Gastroesophageal sphincter (tissue), 4 donors: ENCODE measurements at regions not wholly inside any gene's neighbourhood (a gene's known extent, or its start where the extent isn't known, plus 50 kb on each side); places are given as distances from the start of the nearest gene placed in this dataset.

ENCODE experiments used
- ATAC-seq: fragments of 150-250 bp; one replicate; pipeline ENCODE4 v1.9.1; 2016; ENCODE audit warnings: mild to moderate bottlenecking, moderate library complexity
- H3K27ac ChIP-seq, 4 donors: fragments of 200-600 bp; sonication (generic) in 3 of 4; 1 replicate in 3 of 4; 2 replicates in 1 of 4; pipeline ENCODE4 v1.5.1; 2016 to 2019
- H3K27me3 ChIP-seq: fragments of 200-600 bp; sonication (generic); one replicate; pipeline ENCODE4 v1.5.1; 2019
- H3K36me3 ChIP-seq, 2 donors: fragments of 200-600 bp; sonication (generic); one replicate each; pipeline ENCODE4 v1.5.1; 2019; ENCODE audit warnings: control low read depth in 1 of 2
- H3K4me1 ChIP-seq, 3 donors: fragments of 200-600 bp; sonication (generic); 1 replicate in 2 of 3; 2 replicates in 1 of 3; pipeline ENCODE4 v1.5.1; 2016 to 2019; ENCODE audit warnings: control low read depth in 2 of 3
- H3K4me3 ChIP-seq, 2 donors: fragments of 200-600 bp; sonication (generic); one replicate each; pipeline ENCODE4 v1.5.1; 2019; ENCODE audit warnings: mild to moderate bottlenecking in 1 of 2, moderate library complexity in 1 of 2
- H3K9me3 ChIP-seq, 3 donors: fragments of 200-600 bp; sonication (generic); one replicate each; pipeline ENCODE4 v1.5.1; 2017 to 2019; ENCODE audit warnings: control low read depth in 2 of 3
- EP300 ChIP-seq: sonication (generic); formaldehyde crosslinking; IDR thresholded peaks from one replicate; pipeline ENCODE4 v1.6.1; 2017; ENCODE audit warnings: antibody characterized with exemption, mild to moderate bottlenecking
- POLR2A ChIP-seq, 2 donors: fragments of 450-650 bp; IDR thresholded peaks; one replicate each; pipeline ENCODE4 v1.6.1; 2017; ENCODE audit warnings: antibody characterized with exemption in 2 of 2, mild to moderate bottlenecking in 2 of 2, moderate library complexity in 1 of 2
- POLR2AphosphoS5 ChIP-seq: sonication (generic); formaldehyde crosslinking; IDR thresholded peaks from one replicate; pipeline ENCODE4 v1.6.1; 2017; ENCODE audit warnings: antibody characterized with exemption
- WGBS, 2 donors: methylation state at CpG; one replicate each; pipeline ENCODE4 v1.1.5; 2018; ENCODE audit warnings: low coverage in 1 of 2; 5-methylcytosine and 5-hydroxymethylcytosine counted together
- TF ChIP-seq, protein P1 (sequence below), 4 experiments: fragments of 200-600 bp in 2 of 4; fragments of 450-650 bp in 2 of 4; sonication (generic) in 1 of 4; IDR thresholded peaks; one replicate each; pipeline ENCODE4 v1.5.1; 2017 to 2019; ENCODE audit warnings: antibody characterized with exemption in 4 of 4, mild to moderate bottlenecking in 2 of 4, moderate library complexity in 2 of 4

DNA sequence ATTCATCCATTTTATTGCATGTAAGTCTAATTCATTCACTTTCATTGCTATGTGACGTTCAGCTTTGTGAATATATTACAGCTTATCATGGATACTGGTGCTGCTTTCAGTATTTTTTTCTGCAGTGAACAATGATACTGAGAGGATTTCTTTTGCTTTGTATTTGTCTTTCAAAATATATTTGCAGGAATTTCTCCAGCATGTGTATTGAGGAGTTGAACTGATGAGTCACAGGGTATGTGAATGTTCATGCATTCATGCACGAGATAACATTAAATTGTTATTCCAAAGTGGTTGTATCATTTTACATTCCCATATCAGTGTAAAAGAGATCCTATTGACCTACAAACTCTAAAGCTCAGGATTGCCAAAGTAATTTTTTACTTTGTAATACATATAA is 283.8 kb upstream of the ARSJ start:
- no peaks in the 10 kb centered on the region for H3K4me1 ChIP-seq
- 35 to 62% methylated on average over 2 of the region's 2 CpGs for WGBS, 2 donors
- no peaks in the 10 kb centered on the region for H3K27me3 ChIP-seq
- H3K9me3 ChIP-seq = no peaks in the 10 kb centered on the region
- no peaks in the 10 kb centered on the region for H3K36me3 ChIP-seq
- H3K27ac ChIP-seq = no peak overlapping the region
- TF ChIP-seq, protein P1, sequence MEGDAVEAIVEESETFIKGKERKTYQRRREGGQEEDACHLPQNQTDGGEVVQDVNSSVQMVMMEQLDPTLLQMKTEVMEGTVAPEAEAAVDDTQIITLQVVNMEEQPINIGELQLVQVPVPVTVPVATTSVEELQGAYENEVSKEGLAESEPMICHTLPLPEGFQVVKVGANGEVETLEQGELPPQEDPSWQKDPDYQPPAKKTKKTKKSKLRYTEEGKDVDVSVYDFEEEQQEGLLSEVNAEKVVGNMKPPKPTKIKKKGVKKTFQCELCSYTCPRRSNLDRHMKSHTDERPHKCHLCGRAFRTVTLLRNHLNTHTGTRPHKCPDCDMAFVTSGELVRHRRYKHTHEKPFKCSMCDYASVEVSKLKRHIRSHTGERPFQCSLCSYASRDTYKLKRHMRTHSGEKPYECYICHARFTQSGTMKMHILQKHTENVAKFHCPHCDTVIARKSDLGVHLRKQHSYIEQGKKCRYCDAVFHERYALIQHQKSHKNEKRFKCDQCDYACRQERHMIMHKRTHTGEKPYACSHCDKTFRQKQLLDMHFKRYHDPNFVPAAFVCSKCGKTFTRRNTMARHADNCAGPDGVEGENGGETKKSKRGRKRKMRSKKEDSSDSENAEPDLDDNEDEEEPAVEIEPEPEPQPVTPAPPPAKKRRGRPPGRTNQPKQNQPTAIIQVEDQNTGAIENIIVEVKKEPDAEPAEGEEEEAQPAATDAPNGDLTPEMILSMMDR (IDR thresholded peaks at IDR 0.05) = no peak
- TF ChIP-seq POLR2AphosphoS5 (no peak), EP300 (no peak), POLR2A (IDR thresholded peaks at IDR 0.05) (no peak)
- ATAC-seq = no peak
- H3K4me3 ChIP-seq = no peak overlapping the region

DNA sequence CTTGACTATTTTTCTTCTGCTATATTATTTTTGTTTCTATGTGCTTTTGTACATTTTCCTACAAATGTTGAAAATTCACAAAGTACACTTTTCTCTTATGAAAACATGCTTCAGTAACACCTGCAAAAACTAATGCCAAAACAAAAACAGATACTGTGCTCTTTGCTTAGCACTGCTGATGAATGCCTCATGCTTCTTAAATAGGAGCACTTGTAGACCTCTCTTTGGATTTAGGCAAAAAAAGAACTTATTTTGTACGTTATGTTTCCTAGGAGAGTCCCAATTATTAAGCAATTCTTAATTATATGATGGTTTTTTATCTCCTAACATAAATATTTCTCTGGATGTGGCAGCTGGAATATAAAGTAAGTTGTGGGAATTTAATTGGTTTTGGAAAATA is 285.0 kb upstream of the ARSJ start:
- no peaks in the 10 kb centered on the region for H3K4me1 ChIP-seq
- H3K36me3 ChIP-seq = no peaks in the 10 kb centered on the region
- H3K9me3 ChIP-seq = no peaks in the 10 kb centered on the region
- no peak for ATAC-seq
- H3K27ac ChIP-seq = peak overlapping the region in 1 of 4 donors; percentile 3
- H3K27me3 ChIP-seq = no peaks in the 10 kb centered on the region
- 21 to 38% methylated on average over 1 of the region's 1 CpG for WGBS, 2 donors
- no peak for TF ChIP-seq POLR2A (IDR thresholded peaks at IDR 0.05)
- TF ChIP-seq, protein P1 (IDR thresholded peaks at IDR 0.05) = no peak
- no peak for TF ChIP-seq POLR2AphosphoS5
- no peak for TF ChIP-seq EP300
- H3K4me3 ChIP-seq = no peak overlapping the region

DNA sequence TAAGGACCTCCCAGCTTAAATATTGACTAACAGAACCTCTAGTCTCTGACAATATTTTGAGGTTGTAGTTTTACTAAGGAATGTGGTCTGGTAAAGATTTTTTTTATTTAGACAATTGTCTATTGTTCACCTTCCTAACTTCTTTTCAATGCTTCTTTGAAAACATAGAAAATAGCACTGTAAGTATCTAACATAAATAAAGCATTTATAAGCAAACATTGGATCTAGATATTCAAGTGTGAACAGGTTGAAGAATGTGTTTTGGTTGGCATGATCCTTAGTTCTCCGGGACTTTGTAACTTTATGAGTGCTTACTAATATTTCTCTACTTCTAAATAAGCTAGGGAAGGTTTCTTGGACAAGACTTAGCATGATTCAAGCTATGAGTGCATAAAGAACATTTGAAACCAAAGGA is 285.4 kb upstream of the ARSJ start:
- WGBS, 2 donors = 11 to 22% methylated on average over 1 of the region's 1 CpG
- ATAC-seq = no peak
- Histone ChIP-seq H3K27ac (peak overlapping the region in 1 of 4 donors; percentile 3), H3K9me3 (no peaks in the 10 kb centered on the region), H3K27me3 (no peaks in the 10 kb centered on the region), H3K4me3 (no peak overlapping the region), H3K36me3 (no peaks in the 10 kb centered on the region), H3K4me1 (no peaks in the 10 kb centered on the region)
- TF ChIP-seq, protein P1 (IDR thresholded peaks at IDR 0.05) = no peak
- TF ChIP-seq EP300 (no peak), POLR2A (IDR thresholded peaks at IDR 0.05) (no peak), POLR2AphosphoS5 (no peak)

DNA sequence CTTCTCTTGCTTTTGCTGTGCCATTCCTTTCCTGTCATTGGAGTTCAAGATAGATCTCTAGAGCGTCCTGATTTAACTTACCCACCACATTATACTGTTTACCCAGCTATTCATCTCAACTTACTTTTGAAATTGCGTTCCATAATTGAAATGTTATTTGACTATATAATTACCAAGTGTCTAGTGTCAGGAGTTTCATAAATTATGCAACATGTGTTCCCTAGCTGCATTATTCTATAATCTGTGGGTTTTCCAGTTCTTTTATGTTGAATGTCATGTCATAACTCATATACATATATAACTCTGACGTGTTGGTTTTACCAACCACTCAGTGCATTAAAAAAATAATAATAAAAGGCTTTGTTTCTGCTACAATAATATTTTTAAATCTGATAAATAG is 285.9 kb upstream of the ARSJ start:
- 82 to 84% methylated on average over 3 of the region's 3 CpGs for WGBS, 2 donors
- no peaks in the 10 kb centered on the region for H3K27me3 ChIP-seq
- TF ChIP-seq, protein P1 (IDR thresholded peaks at IDR 0.05) = no peak
- TF ChIP-seq POLR2A (IDR thresholded peaks at IDR 0.05) (no peak), POLR2AphosphoS5 (no peak), EP300 (no peak)

DNA sequence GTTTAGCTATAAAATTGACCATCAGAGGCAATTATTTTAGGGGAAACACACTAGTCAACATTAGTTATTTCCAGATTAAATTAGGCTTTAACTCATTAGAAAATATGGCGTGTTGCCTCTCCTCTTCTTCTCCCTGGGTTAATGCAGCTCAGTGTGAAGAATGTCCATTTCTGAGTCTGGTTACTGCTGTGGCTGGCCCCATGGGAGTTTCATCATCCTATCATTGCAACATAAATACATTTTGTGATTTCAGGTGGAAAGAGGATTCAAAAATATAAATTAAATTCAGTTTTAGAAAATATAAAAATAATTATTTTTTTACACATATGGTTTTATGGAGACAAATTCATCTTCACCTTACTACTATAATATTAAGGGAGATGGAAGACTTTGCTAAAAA is 288.5 kb upstream of the ARSJ start:
- no peak for ATAC-seq
- WGBS, 2 donors = 71 to 83% methylated on average over 1 of the region's 1 CpG

More for the DNA sequence above, 285.9 kb upstream of the ARSJ start:
- Histone ChIP-seq H3K36me3 (no peaks in the 10 kb centered on the region), H3K4me1 (no peaks in the 10 kb centered on the region), H3K9me3 (no peaks in the 10 kb centered on the region), H3K27ac (no peak overlapping the region), H3K4me3 (no peak overlapping the region)
- ATAC-seq = no peak

More for the DNA sequence above, 288.5 kb upstream of the ARSJ start:
- Histone ChIP-seq H3K36me3 (no peaks in the 10 kb centered on the region), H3K4me3 (no peak overlapping the region), H3K4me1 (peaks cover 3 to 24% (median 6%) of the 10 kb centered on the region in 3 donors), H3K9me3 (no peaks in the 10 kb centered on the region), H3K27me3 (no peaks in the 10 kb centered on the region), H3K27ac (no peak overlapping the region)
- TF ChIP-seq POLR2AphosphoS5 = no peak
- no peak for TF ChIP-seq EP300
- TF ChIP-seq, protein P1 (IDR thresholded peaks at IDR 0.05) = no peak
- no peak for TF ChIP-seq POLR2A (IDR thresholded peaks at IDR 0.05)
